Thyroid gland (tissue), 4 donors: ENCODE measurements at regions not wholly inside any gene's neighbourhood (a gene's known extent, or its start where the extent isn't known, plus 50 kb on each side); places are given as distances from the start of the nearest gene placed in this dataset.

Source experiments
- DNase-seq, 2 donors: peaks; one replicate each; pipeline ENCODE4 v3.0.0-alpha.2; 2019
- H3K27ac ChIP-seq, 3 donors: fragments of 200-600 bp; sonication (generic); 1 replicate in 2 of 3; 2 replicates in 1 of 3; pipeline ENCODE4 v1.5.1; 2016 to 2019; ENCODE audit warnings: mild to moderate bottlenecking in 1 of 3, moderate library complexity in 1 of 3
- H3K27me3 ChIP-seq: fragments of 200-600 bp; sonication (generic); one replicate; pipeline ENCODE4 v1.5.1; 2019
- H3K36me3 ChIP-seq, 2 donors: fragments of 200-600 bp; sonication (generic); one replicate each; pipeline ENCODE4 v1.5.1; 2016 to 2019
- H3K4me1 ChIP-seq, 2 donors: fragments of 200-600 bp; sonication (generic); one replicate each; pipeline ENCODE4 v1.5.1; 2017 to 2019
- H3K4me3 ChIP-seq, 3 donors: fragments of 200-600 bp; sonication (generic); replicated peaks in 1 of 3; 1 replicate in 2 of 3; 2 replicates in 1 of 3; pipeline ENCODE4 v1.5.1; 2016; ENCODE audit warnings: mild to moderate bottlenecking in 1 of 3
- H3K9me3 ChIP-seq: fragments of 200-600 bp; sonication (generic); one replicate; pipeline ENCODE4 v1.5.1; 2017
- CTCF ChIP-seq, 6 experiments: fragments of 200-600 bp in 3 of 6; fragments of 450-650 bp in 3 of 6; sonication (generic) in 3 of 6; IDR thresholded peaks; one replicate each; pipeline ENCODE4 v1.5.1; 2016 to 2019; ENCODE audit warnings: antibody characterized with exemption in 6 of 6, mild to moderate bottlenecking in 2 of 6, inconsistent platforms in 1 of 6, moderate library complexity in 1 of 6
- POLR2A ChIP-seq, 2 donors: fragments of 450-650 bp; IDR thresholded peaks; one replicate each; pipeline ENCODE4 v1.6.1; 2017; ENCODE audit warnings: antibody characterized with exemption in 2 of 2, mild to moderate bottlenecking in 2 of 2, moderate library complexity in 1 of 2
- WGBS, 2 donors: methylation state at CpG; one replicate each; pipeline ENCODE4 v1.1.5; 2017; 5-methylcytosine and 5-hydroxymethylcytosine counted together
- intact Hi-C: fragments of 100-400 bp; cut with DNase I; formaldehyde crosslinking; loops from one replicate; pipeline ENCODE4 v1.15.1; 2023

GRCh38 chr2:188203776-188204175, 87.9 kb upstream of the GULP1 start:
- H3K4me3 ChIP-seq = no peak overlapping the region
- TF ChIP-seq POLR2A (IDR thresholded peaks at IDR 0.05) = no peak
- TF ChIP-seq CTCF (IDR thresholded peaks at IDR 0.05) = no peak
- H3K27me3 ChIP-seq = no peaks in the 10 kb centered on the region
- no peaks in the 10 kb centered on the region for H3K36me3 ChIP-seq
- 95 to 96% methylated on average over 2 of the region's 2 CpGs for WGBS, 2 donors
- H3K27ac ChIP-seq = no peak overlapping the region
- no peaks in the 10 kb centered on the region for H3K4me1 ChIP-seq
- DNase-seq = no peak
- H3K9me3 ChIP-seq = no peaks in the 10 kb centered on the region
- intact Hi-C loops = no loop called here

- no peak overlapping the region for H3K27ac ChIP-seq
- H3K4me3 ChIP-seq = no peak overlapping the region
- H3K9me3 ChIP-seq = no peaks in the 10 kb centered on the region
- WGBS, 2 donors = 58 to 72% methylated on average over 1 of the region's 1 CpG
- TF ChIP-seq CTCF (IDR thresholded peaks at IDR 0.05) (no peak), POLR2A (IDR thresholded peaks at IDR 0.05) (no peak)
- H3K4me1 ChIP-seq = no peaks in the 10 kb centered on the region
- no peaks in the 10 kb centered on the region for H3K27me3 ChIP-seq
- intact Hi-C loops = no loop called here
- no peak for DNase-seq
- H3K36me3 ChIP-seq = no peaks in the 10 kb centered on the region
Measured at GRCh38 chr2:188204824-188205223, 86.8 kb upstream of the GULP1 start.

- no peaks in the 10 kb centered on the region for H3K4me1 ChIP-seq
- no peaks in the 10 kb centered on the region for H3K36me3 ChIP-seq
- no peak for DNase-seq
- H3K9me3 ChIP-seq = no peaks in the 10 kb centered on the region
- no peak for TF ChIP-seq CTCF (IDR thresholded peaks at IDR 0.05)
- no peak for TF ChIP-seq POLR2A (IDR thresholded peaks at IDR 0.05)
- intact Hi-C loops = no loop called here
- no peaks in the 10 kb centered on the region for H3K27me3 ChIP-seq
- no peak overlapping the region for H3K4me3 ChIP-seq
- WGBS, 2 donors = 90 to 92% methylated on average over 7 of the region's 7 CpGs
- H3K27ac ChIP-seq = no peak overlapping the region
Measured at GRCh38 chr2:188207554-188207953, 84.1 kb upstream of the GULP1 start.

GRCh38 chr2:188209218-188209617, 82.5 kb upstream of the GULP1 start:
- no peak for DNase-seq
- TF ChIP-seq CTCF (IDR thresholded peaks at IDR 0.05) = no peak
- no peak for TF ChIP-seq POLR2A (IDR thresholded peaks at IDR 0.05)
- Histone ChIP-seq H3K4me1 (no peaks in the 10 kb centered on the region), H3K27ac (no peak overlapping the region), H3K9me3 (no peaks in the 10 kb centered on the region), H3K4me3 (no peak overlapping the region), H3K36me3 (no peaks in the 10 kb centered on the region), H3K27me3 (no peaks in the 10 kb centered on the region)
- intact Hi-C loops = no loop called here

- H3K36me3 ChIP-seq = no peaks in the 10 kb centered on the region
- H3K27ac ChIP-seq = no peak overlapping the region
- intact Hi-C loops = no loop called here
- H3K9me3 ChIP-seq = no peaks in the 10 kb centered on the region
- no peak for TF ChIP-seq POLR2A (IDR thresholded peaks at IDR 0.05)
- no peak for TF ChIP-seq CTCF (IDR thresholded peaks at IDR 0.05)
- DNase-seq = no peak
- no peaks in the 10 kb centered on the region for H3K4me1 ChIP-seq
- 86 to 92% methylated on average over 4 of the region's 4 CpGs for WGBS, 2 donors
- H3K27me3 ChIP-seq = no peaks in the 10 kb centered on the region
- no peak overlapping the region for H3K4me3 ChIP-seq
Measured at GRCh38 chr2:188217264-188217663, 74.4 kb upstream of the GULP1 start.
